Nephron (organoid): ENCODE measurements at regions not wholly inside any gene's neighbourhood (a gene's known extent, or its start where the extent isn't known, plus 50 kb on each side); places are given as distances from the start of the nearest gene placed in this dataset.

Experiments used
- H3K27ac Mint-ChIP-seq, 3 experiments: 2 replicates each; pipeline ENCODE4 v1.8.0; 2020; ENCODE audit warnings: mixed read lengths in 3 of 3, mild to moderate bottlenecking in 2 of 3, moderate library complexity in 1 of 3
- H3K27me3 Mint-ChIP-seq: 2 replicates; pipeline ENCODE4 v1.8.0; 2021; ENCODE audit warnings: low read depth, mild to moderate bottlenecking, moderate library complexity, mixed read lengths
- H3K36me3 Mint-ChIP-seq: 2 replicates; pipeline ENCODE4 v1.8.0; 2020; ENCODE audit warnings: low read depth, mixed read lengths
- H3K4me1 Mint-ChIP-seq: 2 replicates; pipeline ENCODE4 v1.8.0; 2020; ENCODE audit warnings: mixed read lengths
- H3K4me3 Mint-ChIP-seq, 3 experiments: 2 replicates each; pipeline ENCODE4 v1.8.0; 2020; ENCODE audit warnings: mild to moderate bottlenecking in 3 of 3, mixed read lengths in 3 of 3, moderate library complexity in 2 of 3
- H3K9me3 Mint-ChIP-seq: 2 replicates; pipeline ENCODE4 v1.8.0; 2020; ENCODE audit warnings: mixed read lengths
- CTCF ChIP-seq, 3 experiments: fragments of 200-600 bp; sonication (generic); IDR thresholded peaks; one replicate each; pipeline ENCODE4 v1.5.0; 2021; ENCODE audit warnings: antibody characterized with exemption in 3 of 3; ENCODE audit not compliant: unreplicated experiment in 3 of 3

GRCh38 chr12:75961878-75962277 lies 69.7 kb downstream of the PHLDA1 start:
- no peaks in the 10 kb centered on the region for H3K9me3 Mint-ChIP-seq
- no peak overlapping the region for H3K27ac Mint-ChIP-seq
- H3K4me1 Mint-ChIP-seq, result peaks cover 37% of the 10 kb centered on the region
- no peak overlapping the region for H3K4me3 Mint-ChIP-seq
- H3K36me3 Mint-ChIP-seq, result no peaks in the 10 kb centered on the region
- H3K27me3 Mint-ChIP-seq, result peaks cover 16% of the 10 kb centered on the region
- no peak for TF ChIP-seq CTCF (IDR thresholded peaks at IDR 0.05; ENCODE audit: unreplicated experiment in 3 of 3)

GRCh38 chr12:75960954-75961661 lies 70.5 kb downstream of the PHLDA1 start:
- no peak overlapping the region for H3K4me3 Mint-ChIP-seq
- H3K9me3 Mint-ChIP-seq, result no peaks in the 10 kb centered on the region
- peaks cover 16% of the 10 kb centered on the region for H3K27me3 Mint-ChIP-seq
- H3K36me3 Mint-ChIP-seq, result no peaks in the 10 kb centered on the region
- peaks cover 35% of the 10 kb centered on the region for H3K4me1 Mint-ChIP-seq
- no peak for TF ChIP-seq CTCF (IDR thresholded peaks at IDR 0.05; ENCODE audit: unreplicated experiment in 3 of 3)
- H3K27ac Mint-ChIP-seq, result no peak overlapping the region

GRCh38 chr12:75960086-75960910 lies 71.3 kb downstream of the PHLDA1 start:
- Mint-ChIP-seq H3K36me3 (no peaks in the 10 kb centered on the region), H3K27ac (peak overlapping the region; percentile 54 to 81 (median 75)), H3K4me1 (peaks cover 27% of the 10 kb centered on the region), H3K27me3 (peaks cover 16% of the 10 kb centered on the region), H3K9me3 (no peaks in the 10 kb centered on the region), H3K4me3 (no peak overlapping the region)
- no peak for TF ChIP-seq CTCF (IDR thresholded peaks at IDR 0.05; ENCODE audit: unreplicated experiment in 3 of 3)

GRCh38 chr12:75959506-75959905 lies 72.1 kb downstream of the PHLDA1 start:
- H3K4me1 Mint-ChIP-seq, result peaks cover 19% of the 10 kb centered on the region
- H3K27ac Mint-ChIP-seq, result peak overlapping the region in 2 of 3 experiments; percentile 56 to 81
- H3K27me3 Mint-ChIP-seq, result peaks cover 13% of the 10 kb centered on the region
- H3K9me3 Mint-ChIP-seq, result no peaks in the 10 kb centered on the region
- no peaks in the 10 kb centered on the region for H3K36me3 Mint-ChIP-seq
- H3K4me3 Mint-ChIP-seq, result no peak overlapping the region
- no peak for TF ChIP-seq CTCF (IDR thresholded peaks at IDR 0.05; ENCODE audit: unreplicated experiment in 3 of 3)

- no peak overlapping the region for H3K4me3 Mint-ChIP-seq
- H3K9me3 Mint-ChIP-seq, result no peaks in the 10 kb centered on the region
- H3K4me1 Mint-ChIP-seq, result peaks cover 16% of the 10 kb centered on the region
- H3K27ac Mint-ChIP-seq, result peak overlapping the region; percentile 56 to 81 (median 75)
- no peaks in the 10 kb centered on the region for H3K36me3 Mint-ChIP-seq
- no peak for TF ChIP-seq CTCF (IDR thresholded peaks at IDR 0.05; ENCODE audit: unreplicated experiment in 3 of 3)
- H3K27me3 Mint-ChIP-seq, result peaks cover 10% of the 10 kb centered on the region
Measured at GRCh38 chr12:75959060-75959459, 72.5 kb downstream of the PHLDA1 start.
